HL-60 (cell line): ENCODE measurements at regions not wholly inside any gene's neighbourhood (a gene's known extent, or its start where the extent isn't known, plus 50 kb on each side); places are given as distances from the start of the nearest gene placed in this dataset.

Source experiments
- GABPA ChIP-seq: IDR thresholded peaks from 2 replicates; pipeline ENCODE4 v1.6.1; 2012; ENCODE audit warnings: low read depth
- POLR2AphosphoS5 ChIP-seq: IDR thresholded peaks from 2 replicates; pipeline ENCODE4 v1.6.1; 2012; ENCODE audit warnings: low read depth
- REST ChIP-seq: IDR thresholded peaks from 2 replicates; pipeline ENCODE4 v1.6.1; 2012; ENCODE audit warnings: low read depth; ENCODE audit not compliant: insufficient replicate concordance
- SPI1 ChIP-seq: IDR thresholded peaks from 2 replicates; pipeline ENCODE4 v1.6.1; 2012; ENCODE audit warnings: low read depth, mild to moderate bottlenecking, borderline replicate concordance
- TF ChIP-seq, protein P1 (sequence below): IDR thresholded peaks from one replicate; pipeline ENCODE4 v1.5.1; 2011; ENCODE audit warnings: low read length, control low read depth, inconsistent platforms; ENCODE audit not compliant: insufficient read depth

- no peak for TF ChIP-seq POLR2AphosphoS5
- TF ChIP-seq, protein P1, sequence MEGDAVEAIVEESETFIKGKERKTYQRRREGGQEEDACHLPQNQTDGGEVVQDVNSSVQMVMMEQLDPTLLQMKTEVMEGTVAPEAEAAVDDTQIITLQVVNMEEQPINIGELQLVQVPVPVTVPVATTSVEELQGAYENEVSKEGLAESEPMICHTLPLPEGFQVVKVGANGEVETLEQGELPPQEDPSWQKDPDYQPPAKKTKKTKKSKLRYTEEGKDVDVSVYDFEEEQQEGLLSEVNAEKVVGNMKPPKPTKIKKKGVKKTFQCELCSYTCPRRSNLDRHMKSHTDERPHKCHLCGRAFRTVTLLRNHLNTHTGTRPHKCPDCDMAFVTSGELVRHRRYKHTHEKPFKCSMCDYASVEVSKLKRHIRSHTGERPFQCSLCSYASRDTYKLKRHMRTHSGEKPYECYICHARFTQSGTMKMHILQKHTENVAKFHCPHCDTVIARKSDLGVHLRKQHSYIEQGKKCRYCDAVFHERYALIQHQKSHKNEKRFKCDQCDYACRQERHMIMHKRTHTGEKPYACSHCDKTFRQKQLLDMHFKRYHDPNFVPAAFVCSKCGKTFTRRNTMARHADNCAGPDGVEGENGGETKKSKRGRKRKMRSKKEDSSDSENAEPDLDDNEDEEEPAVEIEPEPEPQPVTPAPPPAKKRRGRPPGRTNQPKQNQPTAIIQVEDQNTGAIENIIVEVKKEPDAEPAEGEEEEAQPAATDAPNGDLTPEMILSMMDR: no peak
- TF ChIP-seq SPI1: no peak
- no peak for TF ChIP-seq GABPA
- TF ChIP-seq REST: no peak
These were observed 234.9 kb upstream of the SATB1 start for GRCh38 chr3:18660059-18660458.
